ENCODE measurements at regions not wholly inside any gene's neighbourhood (a gene's known extent, or its start where the extent isn't known, plus 50 kb on each side); places are given as distances from the start of the nearest gene placed in this dataset.
"Not testable (repeated sequence)": the region's sequence is repeated elsewhere in the genome, so short reads cannot be mapped to it uniquely, and the experiment has no call there.

GRCh38 chr3:147256739-147257138, 149.6 kb downstream of the ZIC4 start:
- no peak for ATAC-seq
- Histone ChIP-seq H3K9ac (ENCODE audit: low read length) (no peak overlapping the region), H3K9me3 (ENCODE audit: low read length) (no peaks in the 10 kb centered on the region), H3K4me2 (ENCODE audit: low read length) (no peak overlapping the region), H3K79me2 (ENCODE audit: low read length) (no peaks in the 10 kb centered on the region), H3F3A (ENCODE audit: low read length, unreplicated experiment) (no peaks in the 10 kb centered on the region), H2AFZ (ENCODE audit: low read length) (no peak overlapping the region), H3K27ac (ENCODE audit: low read length) (no peak overlapping the region), H3K27me3 (ENCODE audit: low read length) (peaks cover 19% of the 10 kb centered on the region), H3K4me1 (ENCODE audit: insufficient read depth, low read length) (no peaks in the 10 kb centered on the region), H3K36me3 (ENCODE audit: low read depth, low read length) (no peaks in the 10 kb centered on the region), H4K20me1 (ENCODE audit: low read length) (no peaks in the 10 kb centered on the region), H3K4me3 (ENCODE audit: low read length) (no peak overlapping the region), H3K9me2 (replicated peaks; ENCODE audit: low read length) (no peaks in the 10 kb centered on the region)
- DNase-seq, result no peak
- BruUV-seq (replicated peaks), result no TSS peak
- intact Hi-C loops (cut with micrococcal nuclease), result no loop called here
- TF ChIP-seq, protein P1, sequence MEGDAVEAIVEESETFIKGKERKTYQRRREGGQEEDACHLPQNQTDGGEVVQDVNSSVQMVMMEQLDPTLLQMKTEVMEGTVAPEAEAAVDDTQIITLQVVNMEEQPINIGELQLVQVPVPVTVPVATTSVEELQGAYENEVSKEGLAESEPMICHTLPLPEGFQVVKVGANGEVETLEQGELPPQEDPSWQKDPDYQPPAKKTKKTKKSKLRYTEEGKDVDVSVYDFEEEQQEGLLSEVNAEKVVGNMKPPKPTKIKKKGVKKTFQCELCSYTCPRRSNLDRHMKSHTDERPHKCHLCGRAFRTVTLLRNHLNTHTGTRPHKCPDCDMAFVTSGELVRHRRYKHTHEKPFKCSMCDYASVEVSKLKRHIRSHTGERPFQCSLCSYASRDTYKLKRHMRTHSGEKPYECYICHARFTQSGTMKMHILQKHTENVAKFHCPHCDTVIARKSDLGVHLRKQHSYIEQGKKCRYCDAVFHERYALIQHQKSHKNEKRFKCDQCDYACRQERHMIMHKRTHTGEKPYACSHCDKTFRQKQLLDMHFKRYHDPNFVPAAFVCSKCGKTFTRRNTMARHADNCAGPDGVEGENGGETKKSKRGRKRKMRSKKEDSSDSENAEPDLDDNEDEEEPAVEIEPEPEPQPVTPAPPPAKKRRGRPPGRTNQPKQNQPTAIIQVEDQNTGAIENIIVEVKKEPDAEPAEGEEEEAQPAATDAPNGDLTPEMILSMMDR (conservative IDR thresholded peaks at IDR 0.05; ENCODE audit: low read depth, low read length), result no peak
- TF ChIP-seq EZH2phosphoT487 (IDR thresholded peaks at IDR 0.05; ENCODE audit: borderline replicate concordance, low read length) (no peak), EZH2 (IDR thresholded peaks at IDR 0.05; ENCODE audit: low read length, unreplicated experiment) (no peak)
- ChIA-PET CTCF (no interaction called here), POLR2A (ENCODE audit: unreplicated experiment) (no interaction called here)

DNA sequence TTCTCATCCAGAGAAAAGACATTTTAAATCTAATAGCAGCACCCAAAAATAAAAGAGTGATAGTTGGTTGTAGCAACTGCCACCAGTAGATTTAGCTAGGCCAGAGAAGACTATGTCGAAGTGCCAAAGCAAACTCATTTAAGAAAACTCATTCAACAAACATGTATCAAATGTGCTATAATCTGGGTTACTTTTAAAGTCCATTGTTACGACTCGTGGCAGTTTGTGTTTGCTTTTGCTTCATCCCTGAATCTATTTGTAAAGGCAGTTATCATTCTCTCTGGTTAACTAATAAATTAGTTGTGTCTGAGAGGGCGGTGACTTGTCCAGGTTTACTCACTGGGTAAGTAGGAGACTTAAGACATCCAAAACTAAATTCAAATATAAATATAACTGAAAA, 159.4 kb downstream of the ZIC4 start:
- TF ChIP-seq, protein P1 (conservative IDR thresholded peaks at IDR 0.05; ENCODE audit: low read depth, low read length), result no peak
- no peak for TF ChIP-seq EZH2phosphoT487 (IDR thresholded peaks at IDR 0.05; ENCODE audit: borderline replicate concordance, low read length)
- no peak for TF ChIP-seq EZH2 (IDR thresholded peaks at IDR 0.05; ENCODE audit: low read length, unreplicated experiment)
- Histone ChIP-seq H4K20me1 (ENCODE audit: low read length) (no peaks in the 10 kb centered on the region), H2AFZ (ENCODE audit: low read length) (no peak overlapping the region), H3K4me2 (ENCODE audit: low read length) (no peak overlapping the region), H3K9ac (ENCODE audit: low read length) (no peak overlapping the region), H3K27me3 (ENCODE audit: low read length) (no peaks in the 10 kb centered on the region), H3K36me3 (ENCODE audit: low read depth, low read length) (no peaks in the 10 kb centered on the region), H3K4me1 (ENCODE audit: insufficient read depth, low read length) (0 out of 2 replicates have a peak, but pooled peaks cover 4% of the 10 kb centered on the region), H3K9me2 (replicated peaks; ENCODE audit: low read length) (no peaks in the 10 kb centered on the region), H3K27ac (ENCODE audit: low read length) (no peak overlapping the region), H3K9me3 (ENCODE audit: low read length) (no peaks in the 10 kb centered on the region), H3K79me2 (ENCODE audit: low read length) (no peaks in the 10 kb centered on the region), H3F3A (ENCODE audit: low read length, unreplicated experiment) (no peaks in the 10 kb centered on the region), H3K4me3 (ENCODE audit: low read length) (no peak overlapping the region)
- ATAC-seq (peak; percentile 9; the same call in 1 of the 2 replicates), DNase-seq (peak; percentile 32)
- intact Hi-C loops (cut with micrococcal nuclease), result no loop called here
- ChIA-PET POLR2A (ENCODE audit: unreplicated experiment) (no interaction called here), CTCF (no interaction called here)
- no TSS peak for BruUV-seq (replicated peaks)

GRCh38 chr3:147245638-147246037, 160.7 kb downstream of the ZIC4 start:
- H3K4me1 ChIP-seq (ENCODE audit: insufficient read depth, low read length); H4K20me1 ChIP-seq (ENCODE audit: low read length); DNase-seq; H3K4me2 ChIP-seq (ENCODE audit: low read length); H3K79me2 ChIP-seq (ENCODE audit: low read length); ATAC-seq; H3K9me3 ChIP-seq (ENCODE audit: low read length); intact Hi-C loops (cut with micrococcal nuclease); H3K27ac ChIP-seq (ENCODE audit: low read length); H3K27me3 ChIP-seq (ENCODE audit: low read length); H3K9me2 ChIP-seq (replicated peaks; ENCODE audit: low read length); POLR2A ChIA-PET (ENCODE audit: unreplicated experiment); CTCF ChIA-PET; H3F3A ChIP-seq (ENCODE audit: low read length, unreplicated experiment); H3K9ac ChIP-seq (ENCODE audit: low read length); BruUV-seq (replicated peaks); H3K4me3 ChIP-seq (ENCODE audit: low read length); H2AFZ ChIP-seq (ENCODE audit: low read length); H3K36me3 ChIP-seq (ENCODE audit: low read depth, low read length): not testable (repeated sequence)

DNA sequence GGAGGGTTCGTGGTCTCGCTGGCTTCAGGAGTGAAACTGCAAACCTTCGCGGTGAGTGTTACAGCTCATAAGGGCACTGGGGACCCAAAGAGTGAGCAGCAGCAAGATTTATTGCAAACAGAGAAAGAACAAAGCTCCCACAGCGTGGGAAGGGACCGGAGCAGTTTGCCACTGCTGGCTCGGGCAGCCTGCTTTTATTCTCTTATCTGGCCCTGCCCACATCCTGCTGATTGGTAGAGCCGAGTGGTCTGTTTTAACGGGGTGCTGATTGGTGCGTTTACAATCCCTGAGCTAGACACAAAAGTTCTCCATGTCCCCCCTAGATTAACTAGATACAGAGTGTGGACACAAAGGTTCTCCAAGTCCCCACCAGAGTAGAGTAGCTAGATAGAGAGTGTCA, 161.3 kb downstream of the ZIC4 start:
- H3K4me3 ChIP-seq (ENCODE audit: low read length); DNase-seq; H3K4me2 ChIP-seq (ENCODE audit: low read length); CTCF ChIA-PET; H4K20me1 ChIP-seq (ENCODE audit: low read length); intact Hi-C loops (cut with micrococcal nuclease); ATAC-seq; POLR2A ChIA-PET (ENCODE audit: unreplicated experiment); H3F3A ChIP-seq (ENCODE audit: low read length, unreplicated experiment); H3K79me2 ChIP-seq (ENCODE audit: low read length); H3K36me3 ChIP-seq (ENCODE audit: low read depth, low read length); BruUV-seq (replicated peaks); H3K27ac ChIP-seq (ENCODE audit: low read length); H3K9me2 ChIP-seq (replicated peaks; ENCODE audit: low read length); H3K9me3 ChIP-seq (ENCODE audit: low read length); H3K4me1 ChIP-seq (ENCODE audit: insufficient read depth, low read length); H2AFZ ChIP-seq (ENCODE audit: low read length); H3K9ac ChIP-seq (ENCODE audit: low read length); H3K27me3 ChIP-seq (ENCODE audit: low read length): not testable (repeated sequence)
